ENCODE measurements at regions not wholly inside any gene's neighbourhood (a gene's known extent, or its start where the extent isn't known, plus 50 kb on each side); places are given as distances from the start of the nearest gene placed in this dataset.
"Not testable (repeated sequence)": the region's sequence is repeated elsewhere in the genome, so short reads cannot be mapped to it uniquely, and the experiment has no call there.

DNA sequence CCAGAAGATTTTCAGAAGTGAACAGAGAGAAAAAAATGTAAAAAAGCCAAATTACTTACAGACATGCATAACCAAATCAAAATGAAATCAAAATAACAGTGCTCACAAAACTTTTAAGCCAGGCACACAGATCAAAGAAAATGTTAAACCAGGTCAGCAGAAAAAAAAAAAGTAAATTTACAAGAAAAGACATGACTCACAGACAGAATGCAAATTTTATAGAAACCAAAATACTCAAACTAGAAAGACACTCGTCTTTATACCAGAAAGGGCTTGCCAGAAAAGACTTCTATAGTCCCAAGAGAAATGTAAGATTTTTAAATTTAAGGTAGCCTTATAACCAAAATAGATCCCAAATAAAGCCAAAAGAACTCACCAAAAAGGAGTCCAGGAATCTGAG is 86.5 kb upstream of the COG2 start:
- DNase-seq = no peak

DNA sequence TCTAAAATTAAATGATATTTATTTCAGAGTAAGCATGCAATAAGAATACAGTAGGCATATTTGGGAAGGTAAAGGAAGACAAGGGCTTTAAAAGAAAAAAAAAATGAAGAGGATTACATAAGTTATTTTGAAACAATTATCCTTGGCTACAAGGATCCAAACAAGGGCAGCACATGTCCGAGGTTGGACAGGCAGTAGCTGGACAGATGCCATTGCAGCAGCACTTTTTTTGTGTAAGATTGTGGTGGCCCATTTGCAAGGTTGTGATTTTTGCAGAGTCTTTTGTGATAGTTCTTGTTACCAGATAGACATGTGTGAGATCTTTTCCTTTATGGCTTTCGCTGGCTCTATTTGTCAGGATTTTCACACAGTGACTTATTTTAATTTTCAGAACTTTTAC is 89.4 kb upstream of the COG2 start:
- no peak for DNase-seq

DNA sequence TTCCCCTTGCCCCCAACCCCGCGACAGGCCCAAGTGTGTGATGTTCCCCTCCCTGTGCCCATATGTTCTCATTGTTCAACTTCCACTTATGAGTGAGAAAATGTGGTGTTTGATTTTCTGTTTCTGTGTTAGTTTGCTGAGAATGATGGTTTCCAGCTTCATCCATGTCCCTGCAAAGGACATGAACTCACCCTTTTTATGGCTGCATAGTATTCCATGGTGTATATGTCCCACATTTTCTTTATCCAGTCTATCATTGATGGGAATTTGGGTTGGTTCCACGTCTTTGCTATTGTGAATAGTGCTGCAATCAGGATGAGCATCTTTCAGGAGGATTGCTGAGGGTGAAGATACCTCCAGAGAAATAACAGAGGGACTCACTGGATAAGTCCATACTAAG is 91.3 kb upstream of the COG2 start:
- not testable (repeated sequence) for DNase-seq

DNA sequence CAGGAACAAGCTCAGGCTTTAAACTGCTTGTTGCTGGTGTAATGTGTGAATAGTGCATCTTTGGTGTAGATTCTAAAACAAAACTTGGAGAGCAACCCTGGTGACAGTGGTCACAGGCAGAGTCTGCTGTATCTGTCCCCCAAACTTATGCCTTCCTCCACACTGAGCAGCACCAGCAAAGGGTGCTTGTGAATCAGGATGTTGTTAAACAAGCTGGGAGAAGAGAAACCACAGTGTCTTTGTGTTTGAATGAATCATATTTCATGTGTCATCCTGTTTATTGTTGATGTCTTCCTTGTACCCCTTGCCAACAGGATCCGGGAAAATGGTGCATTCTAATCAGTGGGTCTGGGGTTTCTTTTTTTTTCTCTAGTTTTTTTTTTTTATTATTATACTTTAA is 91.9 kb upstream of the COG2 start:
- DNase-seq = no peak

DNA sequence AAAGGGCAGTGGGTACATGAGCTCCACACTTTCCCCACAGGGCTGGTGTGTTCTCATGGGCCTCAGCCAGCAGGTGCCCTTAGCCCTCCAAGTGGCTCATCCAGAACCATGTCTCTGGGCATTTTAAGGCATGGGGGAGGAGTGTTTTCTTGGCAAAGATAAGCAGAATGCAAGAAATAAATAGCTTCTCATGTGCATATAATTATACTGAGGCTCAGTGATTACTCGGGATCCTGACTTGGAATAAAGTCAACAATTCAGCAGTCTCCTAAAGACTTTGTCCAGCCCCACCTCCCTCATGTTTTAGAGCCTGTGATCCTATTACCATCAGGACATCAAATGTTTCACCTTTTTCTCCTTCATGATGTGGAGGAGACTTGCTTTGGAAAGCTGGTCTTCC is 92.7 kb upstream of the COG2 start:
- DNase-seq = no peak

DNA sequence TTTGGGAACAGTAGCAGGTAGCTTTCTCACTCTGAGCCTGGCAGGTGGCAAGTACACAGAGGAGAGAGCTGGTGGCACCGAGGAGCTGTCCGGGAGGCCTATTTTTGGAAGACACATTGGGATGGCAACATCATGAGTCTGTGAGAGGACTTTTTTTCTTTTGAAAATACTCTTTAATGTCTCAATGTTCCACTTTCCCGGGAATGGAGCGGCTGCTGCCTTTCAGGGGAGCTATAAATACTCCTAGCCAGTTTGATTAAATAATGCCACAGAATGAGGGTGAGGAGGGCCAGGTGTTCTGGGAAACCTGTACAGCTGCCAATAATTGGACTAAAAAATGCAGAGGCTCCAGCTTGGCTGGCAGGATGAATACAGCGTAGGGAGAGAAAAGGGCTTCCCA is 93.3 kb upstream of the COG2 start:
- no peak for DNase-seq

DNA sequence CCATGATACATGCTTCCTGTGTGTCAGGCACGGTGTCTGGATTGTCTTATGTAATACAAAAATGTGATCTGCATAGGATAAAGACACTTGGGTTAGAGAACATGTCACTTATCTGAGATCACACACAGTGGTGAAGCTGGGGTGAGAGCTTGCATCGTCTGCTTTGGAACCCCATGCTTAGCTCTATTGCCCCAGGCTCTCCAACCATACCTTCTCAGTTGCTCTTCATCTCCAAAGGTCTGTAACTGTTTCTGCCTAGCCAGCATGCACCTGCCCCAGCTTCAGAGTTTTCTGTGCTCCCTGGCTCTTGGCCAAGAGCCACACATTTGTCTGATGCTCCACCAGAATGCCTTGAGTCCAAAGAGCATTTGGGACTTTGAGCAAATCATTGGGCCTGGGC is 93.9 kb upstream of the COG2 start:
- DNase-seq = no peak

DNA sequence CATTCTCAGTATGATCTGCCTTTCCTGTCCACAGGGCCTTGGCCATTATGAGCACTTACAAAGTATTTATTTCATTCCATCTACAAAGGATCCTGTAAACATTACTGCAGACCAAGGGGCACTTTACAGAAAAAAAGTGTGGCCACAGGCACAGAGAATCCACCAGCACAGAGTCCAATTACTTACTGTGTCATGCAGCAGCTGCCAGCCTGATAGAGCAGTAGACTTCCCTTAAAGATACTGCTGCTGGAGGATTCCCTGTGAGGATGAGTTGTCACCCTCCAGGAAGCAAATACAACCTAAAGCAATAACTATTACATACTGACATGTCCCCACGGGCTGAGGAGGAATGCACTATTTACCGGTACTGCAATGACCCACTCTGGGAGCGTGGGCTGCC is 97.1 kb upstream of the COG2 start:
- no peak for DNase-seq

DNA sequence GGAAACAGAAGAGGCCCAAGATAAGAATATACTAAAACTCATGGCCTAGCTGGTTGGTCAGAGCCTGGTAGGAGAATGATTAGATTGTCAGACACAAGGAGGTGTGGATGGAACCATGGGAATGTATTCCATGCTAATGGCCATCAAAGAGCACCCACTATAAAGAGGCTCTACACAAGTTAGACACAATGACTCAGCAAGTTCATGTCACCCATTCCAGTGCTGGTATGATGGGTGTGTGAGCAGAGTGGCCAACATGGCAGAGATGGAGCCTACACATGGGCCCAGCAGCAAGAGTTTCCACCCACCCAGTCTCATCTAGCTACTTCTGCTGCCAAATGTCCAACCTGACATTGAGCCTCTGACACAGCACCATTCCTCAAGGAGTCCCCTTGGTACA is 97.5 kb upstream of the COG2 start:
- no peak for DNase-seq

DNA sequence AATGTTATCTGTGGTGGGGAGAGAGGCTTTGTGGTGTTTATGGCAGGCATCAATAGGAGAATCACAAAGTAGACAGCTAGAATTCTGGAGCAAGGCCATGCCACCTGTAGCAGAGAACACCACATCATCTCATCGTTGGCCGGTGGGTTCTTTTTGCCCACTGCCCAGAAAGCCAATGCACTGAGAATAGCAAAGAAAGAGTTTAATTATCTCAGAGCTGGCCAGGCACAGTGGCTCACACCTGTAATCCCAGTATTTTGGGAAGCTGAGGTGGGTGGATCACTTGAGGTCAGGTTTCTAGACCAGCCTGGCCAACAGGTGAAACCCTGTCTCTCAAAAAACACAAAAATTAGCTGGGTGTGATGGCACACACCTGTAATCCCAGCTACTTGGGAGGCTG is 99.2 kb upstream of the COG2 start:
- no peak for DNase-seq

DNA sequence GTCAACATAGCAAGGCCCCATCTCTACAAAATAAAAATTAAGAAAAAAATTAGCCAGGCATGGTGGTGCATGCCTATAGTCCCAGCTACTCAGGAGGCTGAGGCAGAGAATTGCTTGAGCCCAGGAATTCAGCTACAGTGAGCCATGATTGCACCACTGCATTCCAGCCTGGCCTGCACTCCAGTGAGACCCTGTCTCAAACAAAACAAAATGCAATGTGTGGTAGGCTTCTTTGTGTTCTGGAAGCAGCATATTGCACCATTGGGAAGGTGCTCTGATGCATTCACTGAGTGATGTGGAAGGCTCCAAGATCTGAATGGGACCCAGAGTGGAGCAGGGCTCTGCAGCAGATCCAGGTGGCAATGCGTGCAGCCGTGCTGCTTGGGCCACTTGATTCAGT is 99.6 kb upstream of the COG2 start:
- DNase-seq = no peak

DNA sequence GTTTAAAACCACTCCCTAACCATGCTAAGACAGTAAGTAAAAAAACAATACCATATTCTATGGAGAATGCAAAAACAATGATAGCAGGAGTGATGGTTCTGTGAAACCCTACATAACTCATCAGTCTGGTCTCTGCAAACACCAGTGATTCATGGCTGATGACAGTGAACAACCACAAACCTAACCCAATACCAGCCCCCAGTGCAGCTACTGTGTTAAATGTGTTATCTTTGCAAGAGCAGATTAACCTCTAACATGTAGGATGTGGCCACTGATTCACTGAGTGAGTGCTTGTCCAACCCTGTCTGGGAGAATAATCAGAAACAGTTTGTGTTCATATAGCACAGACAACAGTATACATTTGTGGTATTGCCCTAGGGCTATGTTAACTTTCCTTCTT is 100.2 kb upstream of the COG2 start:
- DNase-seq = no peak

DNA sequence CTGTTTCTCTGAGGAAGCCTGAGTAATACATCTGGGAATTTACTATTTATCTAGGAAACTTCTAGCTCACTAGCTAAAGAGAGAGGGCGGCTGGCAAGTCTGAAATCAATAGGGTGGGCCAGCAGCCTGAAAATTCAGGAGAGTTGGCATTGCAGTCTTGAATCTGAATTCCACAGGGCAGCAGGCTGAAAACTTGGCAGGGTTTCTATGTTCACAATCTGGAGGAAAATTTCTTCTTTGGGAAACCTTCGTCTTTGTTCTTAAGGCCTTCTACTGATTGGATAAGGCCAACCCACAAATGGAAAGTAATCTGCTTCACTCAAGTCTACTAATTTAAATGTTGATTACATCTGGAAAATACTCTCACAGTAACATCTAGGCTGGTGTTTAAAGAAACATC is 101.0 kb upstream of the COG2 start:
- no peak for DNase-seq

DNA sequence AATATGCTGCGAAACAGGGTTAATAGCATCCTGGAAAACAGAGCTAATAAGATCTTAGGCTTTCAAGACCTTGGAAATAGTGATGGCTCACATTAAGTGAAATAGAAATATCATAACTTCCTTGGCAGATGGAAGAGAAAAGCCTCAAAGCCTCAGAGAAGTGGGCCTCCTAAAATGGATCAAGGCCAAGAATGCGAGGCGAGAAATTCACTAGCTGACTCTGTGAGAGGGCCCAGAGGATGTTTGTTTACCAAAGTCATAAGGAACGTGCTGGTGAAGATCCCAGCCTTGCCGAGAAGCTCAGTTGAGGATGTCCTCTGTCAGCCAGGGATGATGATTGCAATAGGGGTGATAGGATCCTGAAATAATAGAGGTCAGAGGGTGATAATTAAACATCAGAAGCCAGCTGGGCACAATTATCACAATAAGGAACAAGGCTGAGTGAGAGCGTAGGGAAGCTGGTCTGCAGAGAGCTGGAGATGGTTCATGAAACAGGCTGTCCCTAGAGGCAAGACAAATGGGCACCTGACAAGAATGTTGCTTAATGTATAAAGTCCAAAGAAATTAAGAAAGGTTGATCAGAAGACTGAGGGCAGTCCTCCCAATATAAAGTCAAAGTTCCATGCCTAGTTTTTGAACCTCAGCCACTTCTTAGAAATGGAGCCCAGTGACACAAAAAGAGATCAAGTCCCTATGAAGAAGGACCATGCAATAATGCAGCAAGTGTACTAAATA is 101.7 kb upstream of the COG2 start:
- no peak for DNase-seq

DNA sequence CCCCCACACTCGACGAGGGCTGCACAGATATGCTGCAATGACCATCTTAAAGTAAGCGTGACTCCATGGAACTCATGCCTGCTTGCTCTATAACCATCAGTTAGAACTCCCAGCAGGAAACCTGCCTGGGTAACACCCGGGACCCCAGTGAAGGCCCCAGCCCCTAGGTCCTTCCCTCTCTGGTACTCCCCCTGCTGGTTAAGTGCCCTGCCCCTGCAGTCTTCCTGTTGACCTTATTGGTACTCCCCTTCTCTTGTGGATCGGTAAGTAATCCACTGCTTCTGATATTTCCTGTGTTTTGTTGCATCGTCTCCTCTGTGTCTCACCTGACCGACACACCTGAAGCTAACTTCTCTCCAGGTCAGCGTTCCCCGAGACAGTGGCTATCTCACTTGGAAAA is 104.8 kb upstream of the COG2 start:
- no peak for DNase-seq

DNA sequence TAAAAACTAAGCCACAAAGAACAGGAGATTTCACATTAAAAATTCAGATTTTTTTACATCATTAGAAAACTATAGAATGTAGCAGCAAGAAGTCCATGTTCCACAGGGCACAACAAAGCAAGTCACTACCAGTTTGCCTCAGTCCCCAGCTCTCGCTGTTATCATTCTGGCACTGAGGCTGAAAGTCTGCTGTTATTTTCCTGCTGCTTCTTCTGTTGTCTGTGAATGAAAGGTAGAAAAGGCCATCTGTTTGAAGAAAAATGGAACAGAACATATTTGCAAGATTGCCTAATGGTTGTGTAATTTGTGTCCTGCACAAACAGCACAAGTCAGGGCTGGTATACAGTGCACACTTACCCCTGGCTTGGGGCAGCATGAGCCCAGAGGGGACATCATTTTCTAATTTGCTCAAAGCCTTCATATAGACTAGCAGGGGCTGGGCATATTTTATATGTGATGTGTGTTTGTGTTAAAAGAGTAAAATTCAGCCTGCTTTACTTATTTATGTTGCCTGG is 105.6 kb upstream of the COG2 start:
- DNase-seq = no peak

DNA sequence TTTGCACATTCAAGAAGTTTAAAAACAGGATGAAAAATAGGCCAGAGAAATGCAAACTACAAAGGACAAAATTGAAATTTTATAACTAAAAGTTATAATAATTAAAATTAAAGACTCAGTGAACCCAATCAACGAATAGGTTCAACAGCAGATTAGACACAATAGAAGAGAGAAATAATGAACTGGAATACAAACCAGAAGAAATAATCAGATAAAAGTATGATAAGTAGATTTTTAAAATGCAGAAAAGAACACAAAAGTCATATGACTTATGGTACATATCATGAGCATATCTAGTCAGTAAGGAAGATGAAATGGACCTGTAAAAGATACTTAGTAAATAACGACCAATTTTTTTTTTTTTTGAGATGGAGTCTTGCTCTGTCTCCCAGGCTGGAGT is 108.1 kb upstream of the COG2 start:
- DNase-seq = no peak

DNA sequence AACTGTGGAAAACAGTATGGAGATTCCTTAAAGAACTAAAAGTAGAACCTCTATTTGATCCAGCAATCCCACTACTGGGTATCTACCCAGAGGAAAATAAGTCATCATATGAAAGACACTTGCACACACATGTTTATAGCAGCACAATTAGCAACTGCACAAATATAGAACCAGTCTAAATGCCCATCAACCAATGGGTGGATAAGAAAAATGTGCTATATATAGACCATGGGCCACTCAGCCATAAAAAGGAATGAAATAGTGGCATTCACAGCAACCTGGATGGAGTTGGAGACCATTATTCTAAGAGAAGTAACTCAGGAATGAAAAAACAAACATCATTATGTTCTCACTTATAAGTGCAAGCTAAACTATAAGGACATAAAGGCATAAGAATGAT is 105.0 kb upstream of the PGBD5 start:
- DNase-seq = no peak

DNA sequence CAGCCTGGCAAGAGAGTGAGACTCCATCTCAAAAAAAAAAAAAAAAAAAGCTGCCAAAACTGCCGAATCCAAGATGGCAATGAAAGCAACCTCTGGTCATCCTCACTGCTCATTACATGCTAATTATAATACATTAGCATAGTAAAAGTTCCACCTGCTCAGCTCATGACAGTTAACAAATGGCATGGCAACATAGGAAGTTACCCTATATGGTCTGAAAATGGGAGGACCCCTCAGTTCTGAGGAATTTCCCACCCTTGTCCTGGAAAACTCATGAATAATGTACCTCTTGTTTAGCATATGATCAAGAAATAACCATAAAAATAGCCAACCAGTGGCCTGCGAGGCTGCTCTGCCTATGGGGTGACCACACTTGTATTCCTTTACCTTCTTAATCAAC is 93.1 kb upstream of the PGBD5 start:
- DNase-seq = no peak

DNA sequence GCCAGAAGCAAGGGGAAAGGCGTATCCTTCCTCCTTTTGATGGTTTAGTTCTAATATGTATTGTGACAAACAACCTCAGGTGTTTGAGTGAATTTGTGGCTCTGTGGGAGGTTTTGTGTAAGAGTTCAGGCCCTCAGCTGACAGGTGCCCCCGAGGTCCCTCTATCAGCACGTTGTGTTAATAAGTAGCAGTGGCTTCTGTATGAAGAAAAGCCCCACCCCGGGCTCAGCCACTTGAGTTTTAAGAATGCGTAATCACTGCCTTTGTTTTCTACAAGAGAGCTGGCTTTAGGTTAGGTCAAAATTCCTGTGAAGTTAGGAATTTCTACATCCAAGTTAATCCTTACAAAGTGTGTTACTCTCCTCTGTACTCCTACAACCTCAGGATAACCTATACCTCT is 92.4 kb upstream of the PGBD5 start:
- no peak for DNase-seq

DNA sequence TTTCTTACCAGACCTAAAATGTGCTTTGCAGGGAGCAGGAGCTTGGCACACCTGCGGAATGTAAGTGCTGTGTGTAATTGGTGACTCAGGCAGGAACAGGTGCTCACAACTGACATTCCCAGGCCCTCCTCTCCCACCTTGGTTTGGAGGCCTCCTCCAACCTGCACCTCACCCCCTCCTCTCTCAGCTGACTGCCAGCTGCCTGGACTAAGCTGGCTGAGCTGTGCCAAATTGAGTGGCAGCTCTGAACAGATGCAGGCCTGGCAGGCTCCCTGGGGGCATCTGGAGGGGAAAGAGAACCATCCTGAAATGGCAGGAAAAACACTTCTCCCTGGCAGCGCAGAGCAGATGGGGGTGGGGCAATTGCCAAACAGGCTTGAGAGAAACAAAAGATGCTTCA is 91.7 kb upstream of the PGBD5 start:
- DNase-seq = peak; percentile 58

DNA sequence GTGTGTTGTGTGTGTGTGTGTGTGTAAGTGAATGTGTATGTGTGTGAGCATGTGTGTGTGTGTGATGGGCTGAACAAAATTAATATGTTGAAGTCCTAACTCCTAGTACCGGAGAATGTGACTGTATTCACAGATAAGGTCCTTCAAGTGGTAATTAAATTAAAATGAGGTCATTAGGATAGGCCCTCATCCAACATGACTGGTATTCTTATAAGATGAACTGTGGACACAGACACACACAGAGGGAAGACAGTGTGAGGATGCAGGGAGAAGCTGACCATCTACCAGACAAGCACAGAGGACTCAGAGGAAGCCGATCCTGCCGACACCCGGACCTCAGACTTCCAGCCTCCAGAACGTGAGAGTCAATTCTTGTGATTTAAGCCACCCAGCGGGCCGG is 91.2 kb upstream of the PGBD5 start:
- no peak for DNase-seq

DNA sequence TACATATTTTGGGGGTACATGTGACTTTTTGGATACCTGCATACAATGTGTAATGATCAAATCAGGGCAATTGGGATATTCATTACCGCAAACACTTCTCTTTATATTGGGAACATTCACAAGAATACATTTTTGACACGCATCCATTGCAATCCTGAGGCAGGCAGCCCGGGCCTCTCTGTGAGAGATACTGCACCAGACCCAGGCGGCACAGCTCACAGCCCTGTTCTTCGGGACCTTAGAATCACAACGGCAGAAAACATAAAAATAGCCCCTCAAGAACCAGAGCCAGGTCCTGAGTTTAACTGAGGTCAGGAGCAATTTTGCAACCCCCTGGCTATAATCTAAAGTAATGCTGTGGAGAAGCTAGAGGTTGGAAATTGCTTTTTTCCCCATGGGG is 90.8 kb upstream of the PGBD5 start:
- no peak for DNase-seq

DNA sequence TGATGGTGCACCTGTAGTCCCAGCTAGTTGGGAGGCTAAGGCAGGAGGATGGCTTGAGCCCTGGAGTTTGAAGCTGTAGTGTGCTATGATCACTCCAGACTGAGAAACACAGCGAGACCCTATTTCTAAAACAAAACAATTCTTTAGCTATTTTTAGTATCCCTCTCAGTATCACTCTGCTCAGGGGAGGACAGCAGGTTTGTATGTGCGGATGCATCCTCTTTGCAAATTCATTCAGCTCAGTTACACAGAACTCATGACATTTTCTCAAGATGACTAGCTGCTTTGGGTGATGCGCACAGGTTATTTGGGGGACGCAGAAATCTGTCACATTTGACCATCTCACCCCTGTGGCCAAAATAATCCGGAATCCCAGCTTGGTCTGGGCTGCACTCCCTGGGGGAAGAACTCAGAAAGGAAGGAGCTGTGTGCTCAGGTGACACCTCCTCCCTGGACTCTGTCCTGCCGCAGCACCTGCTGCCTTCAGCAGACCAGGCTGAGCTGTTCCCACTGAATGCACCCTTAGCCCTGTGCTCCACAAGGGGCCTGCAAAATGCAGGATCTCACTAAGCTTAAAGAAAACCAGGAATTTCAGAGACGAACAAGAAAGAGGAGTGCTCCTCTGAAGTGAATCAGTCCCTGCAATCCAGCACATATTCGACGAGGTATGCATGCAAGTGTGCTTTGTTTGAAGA is 89.5 kb upstream of the PGBD5 start:
- DNase-seq = no peak

DNA sequence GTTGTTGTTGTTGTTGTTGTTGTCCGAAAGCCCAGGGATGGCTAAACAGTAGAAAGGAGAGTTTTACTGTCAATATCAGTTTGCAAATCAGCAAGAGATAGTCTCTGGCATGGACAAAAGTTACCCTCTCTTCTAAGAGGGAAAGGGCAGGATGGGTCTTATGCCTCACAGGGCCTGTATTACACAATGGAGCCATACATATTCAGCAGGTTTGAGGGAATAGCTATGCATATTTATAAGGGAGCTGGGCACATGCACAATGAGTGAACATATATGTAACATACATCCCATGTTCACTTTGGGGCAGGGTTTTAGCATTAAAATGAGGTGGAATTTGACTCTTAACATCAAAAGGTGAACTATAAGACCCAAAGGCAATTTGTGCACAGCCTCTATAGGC is 84.4 kb upstream of the PGBD5 start:
- no peak for DNase-seq

Measured in NCI-H1436 (cell line).